GM12864 (cell line): ENCODE measurements at regions not wholly inside any gene's neighbourhood (a gene's known extent, or its start where the extent isn't known, plus 50 kb on each side); places are given as distances from the start of the nearest gene placed in this dataset.

Experiments used
- DNase-seq: peaks from one replicate; pipeline ENCODE4 v3.0.0-alpha.2; 2011; ENCODE audit warnings: low read depth
- H3K4me3 ChIP-seq: 2 replicates; pipeline ENCODE4 v1.5.1; 2011; ENCODE audit warnings: mild to moderate bottlenecking, low read depth, low read length, control low read depth
- TF ChIP-seq, protein P1 (sequence below): IDR thresholded peaks from 2 replicates; pipeline ENCODE4 v1.5.1; 2011; ENCODE audit warnings: low read depth, mild to moderate bottlenecking, moderate library complexity, low read length, control low read depth, inconsistent platforms; ENCODE audit errors: missing control alignments

DNA sequence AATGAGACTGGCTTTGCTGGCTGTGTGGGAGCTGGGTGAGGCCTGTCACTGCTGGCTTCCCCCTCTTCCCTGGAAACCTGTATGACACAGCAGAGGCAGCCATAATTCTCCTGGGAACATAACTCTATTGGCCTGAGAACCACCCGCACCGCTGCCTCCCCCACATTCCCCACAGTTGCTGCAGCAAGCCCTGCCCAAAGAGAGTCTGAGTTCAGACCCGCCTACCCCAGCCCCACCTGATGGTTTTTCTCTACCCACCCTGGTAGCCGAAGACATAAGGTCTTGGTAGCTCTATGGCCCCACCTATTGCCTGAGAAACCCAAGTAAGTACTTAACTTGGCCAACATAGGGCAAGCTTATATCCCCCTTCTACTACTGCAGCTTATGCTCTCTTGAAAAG, 174.8 kb downstream of the C11orf91 start:
- DNase-seq = no peak
- TF ChIP-seq, protein P1, sequence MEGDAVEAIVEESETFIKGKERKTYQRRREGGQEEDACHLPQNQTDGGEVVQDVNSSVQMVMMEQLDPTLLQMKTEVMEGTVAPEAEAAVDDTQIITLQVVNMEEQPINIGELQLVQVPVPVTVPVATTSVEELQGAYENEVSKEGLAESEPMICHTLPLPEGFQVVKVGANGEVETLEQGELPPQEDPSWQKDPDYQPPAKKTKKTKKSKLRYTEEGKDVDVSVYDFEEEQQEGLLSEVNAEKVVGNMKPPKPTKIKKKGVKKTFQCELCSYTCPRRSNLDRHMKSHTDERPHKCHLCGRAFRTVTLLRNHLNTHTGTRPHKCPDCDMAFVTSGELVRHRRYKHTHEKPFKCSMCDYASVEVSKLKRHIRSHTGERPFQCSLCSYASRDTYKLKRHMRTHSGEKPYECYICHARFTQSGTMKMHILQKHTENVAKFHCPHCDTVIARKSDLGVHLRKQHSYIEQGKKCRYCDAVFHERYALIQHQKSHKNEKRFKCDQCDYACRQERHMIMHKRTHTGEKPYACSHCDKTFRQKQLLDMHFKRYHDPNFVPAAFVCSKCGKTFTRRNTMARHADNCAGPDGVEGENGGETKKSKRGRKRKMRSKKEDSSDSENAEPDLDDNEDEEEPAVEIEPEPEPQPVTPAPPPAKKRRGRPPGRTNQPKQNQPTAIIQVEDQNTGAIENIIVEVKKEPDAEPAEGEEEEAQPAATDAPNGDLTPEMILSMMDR = no peak
- H3K4me3 ChIP-seq = no peak overlapping the region

DNA sequence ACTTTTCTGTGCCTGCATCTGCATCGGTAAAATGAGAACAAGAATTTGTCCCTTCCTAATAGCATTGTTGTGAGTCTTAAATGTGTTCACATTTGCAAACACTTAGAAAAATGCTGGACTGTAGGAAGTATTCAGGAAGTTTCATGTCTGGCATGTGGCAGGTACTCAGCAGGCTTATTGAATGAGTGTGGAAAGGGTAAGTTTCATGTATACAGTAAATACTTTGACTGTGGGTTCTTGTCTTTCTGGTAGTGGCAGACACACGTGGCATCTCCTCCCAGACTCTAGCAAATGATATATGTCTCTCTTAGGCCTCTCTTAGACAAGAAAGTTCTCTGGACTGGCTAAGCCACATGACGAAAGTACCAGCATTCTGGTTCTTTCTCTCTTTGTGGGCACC, 179.2 kb downstream of the C11orf91 start:
- no peak overlapping the region for H3K4me3 ChIP-seq
- TF ChIP-seq, protein P1 = no peak
- no peak for DNase-seq

DNA sequence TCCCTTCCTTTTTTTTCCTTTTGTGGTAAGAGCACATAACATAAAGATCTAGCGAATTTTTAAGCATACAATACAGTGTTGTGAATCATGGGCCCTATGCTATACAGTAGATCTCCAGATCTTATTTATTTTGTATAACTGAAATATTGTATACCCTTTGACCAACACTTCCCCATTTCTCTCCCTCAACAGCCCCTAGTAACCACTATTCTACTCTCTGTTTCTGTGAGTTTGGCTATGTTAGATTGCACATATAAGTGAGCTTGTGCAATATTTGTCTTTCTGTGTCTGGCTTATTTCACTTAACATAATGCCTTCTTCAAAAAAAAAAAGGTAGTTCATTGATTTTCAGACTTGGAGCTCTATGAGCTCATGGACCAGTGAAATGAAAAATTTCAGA, 180.5 kb downstream of the C11orf91 start:
- DNase-seq = no peak
- H3K4me3 ChIP-seq = no peak overlapping the region
- TF ChIP-seq, protein P1 = no peak

DNA sequence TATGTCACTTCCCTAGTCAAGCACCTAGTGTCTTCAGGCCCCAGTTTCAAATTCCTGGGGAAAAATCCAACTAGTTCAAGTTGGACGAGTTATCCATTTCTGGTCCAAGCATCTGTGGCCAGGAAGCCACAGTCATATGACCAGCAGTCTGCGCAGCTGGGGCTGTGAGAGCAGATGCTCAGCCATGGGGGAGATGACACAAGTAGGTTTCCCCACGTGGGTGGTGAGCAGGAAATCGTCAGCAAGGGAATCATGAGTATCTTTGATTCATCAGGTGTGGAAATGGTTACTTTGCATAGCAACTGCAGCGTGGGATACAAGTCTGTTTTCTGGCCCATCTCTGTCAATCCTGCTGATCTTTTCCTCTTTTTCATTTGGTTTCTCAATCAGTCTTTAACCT, 185.3 kb downstream of the C11orf91 start:
- H3K4me3 ChIP-seq = no peak overlapping the region
- TF ChIP-seq, protein P1 = no peak
- DNase-seq = no peak

DNA sequence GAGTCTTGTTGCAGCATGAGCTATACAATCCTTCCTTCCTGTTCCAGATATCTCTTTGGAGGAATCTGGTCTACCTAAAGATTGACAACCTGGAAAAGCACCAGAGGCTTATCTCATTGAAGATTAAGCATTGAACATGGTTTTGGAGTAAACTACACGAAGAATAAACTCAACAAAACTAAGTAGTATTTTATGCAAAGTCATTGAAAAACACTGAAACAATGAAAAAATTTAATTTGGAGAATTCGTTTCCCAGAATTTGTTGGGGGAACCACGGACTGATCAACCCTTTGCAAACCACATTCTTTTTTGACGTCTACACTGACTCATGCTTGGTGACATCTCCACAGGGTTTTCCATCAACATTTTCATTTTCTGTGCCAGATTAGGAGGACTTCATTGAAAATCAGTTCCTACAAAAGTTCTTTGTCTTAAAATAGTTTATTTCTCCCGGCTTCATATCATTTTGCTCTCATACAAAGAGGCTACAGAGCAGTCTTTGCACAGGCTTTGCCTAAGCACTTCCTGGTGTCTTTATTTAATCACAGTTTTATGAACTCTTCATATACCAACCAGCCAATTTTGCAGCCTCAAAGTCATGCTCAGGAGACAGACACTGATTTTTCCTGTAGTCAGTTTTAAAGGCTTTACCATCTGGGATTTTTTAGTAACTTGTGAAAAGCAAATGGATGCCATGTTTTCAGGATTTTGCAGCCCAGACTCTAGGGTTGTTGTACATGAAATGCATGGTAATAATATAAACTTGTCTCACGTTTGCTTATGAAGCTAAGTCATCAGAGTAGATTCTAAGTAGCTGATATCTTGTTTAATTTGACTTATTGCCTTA, 186.3 kb downstream of the C11orf91 start:
- TF ChIP-seq, protein P1 = no peak
- H3K4me3 ChIP-seq = no peak overlapping the region
- DNase-seq = no peak

DNA sequence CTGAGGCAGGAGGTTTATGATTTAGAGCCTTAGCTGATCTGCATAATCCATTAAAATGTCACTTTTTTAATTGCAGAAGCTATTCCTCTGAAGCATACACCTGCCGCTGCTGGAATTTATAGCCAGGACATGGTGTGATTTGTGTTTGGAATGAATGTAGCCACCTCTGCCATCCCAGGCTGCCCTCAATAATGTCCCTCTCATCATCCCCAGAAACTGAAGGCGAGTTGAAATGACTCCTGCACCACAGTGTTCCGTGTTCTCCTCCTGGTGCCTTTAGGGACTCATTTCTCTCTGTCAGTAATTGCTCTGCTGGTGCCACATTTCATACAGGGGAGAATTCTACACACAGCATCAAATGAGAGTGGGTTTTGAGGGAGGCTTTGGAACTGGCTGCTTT, 191.0 kb downstream of the C11orf91 start:
- TF ChIP-seq, protein P1 = no peak
- H3K4me3 ChIP-seq = no peak overlapping the region
- DNase-seq = no peak

DNA sequence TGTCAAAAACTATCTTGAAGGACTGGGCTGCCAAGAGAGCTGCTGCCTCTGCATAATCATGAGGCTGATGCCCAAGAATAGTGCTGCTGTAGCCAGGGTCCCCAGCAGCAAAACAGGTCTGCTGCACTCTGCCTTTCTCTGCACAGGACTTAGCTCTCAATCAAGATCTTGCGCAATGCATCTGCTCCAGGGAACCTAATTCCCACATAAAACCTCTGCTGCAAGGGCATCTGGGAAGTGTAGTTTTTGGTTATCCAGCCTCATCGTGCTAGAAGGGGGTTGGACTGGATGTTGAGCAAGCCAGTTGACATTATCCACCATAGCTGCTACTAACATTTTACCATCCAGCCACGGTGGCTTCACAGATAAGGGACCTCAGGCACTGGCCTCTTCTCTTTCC, 192.7 kb downstream of the C11orf91 start:
- H3K4me3 ChIP-seq = no peak overlapping the region
- DNase-seq = no peak
- TF ChIP-seq, protein P1 = no peak
